HepG2 (cell line): ENCODE measurements at regions not wholly inside any gene's neighbourhood (a gene's known extent, or its start where the extent isn't known, plus 50 kb on each side); places are given as distances from the start of the nearest gene placed in this dataset.

Experiments
- CBX2 ChIP-seq, 2 experiments: fragments of 200-600 bp in 1 of 2; sonication (generic); formaldehyde crosslinking in 1 of 2; IDR thresholded peaks; 2 replicates each; pipeline versions ENCODE4 v1.7.0 to v1.8.1; 2018 to 2022; ENCODE audit warnings: low read depth in 2 of 2, low read length in 1 of 2, mild to moderate bottlenecking in 1 of 2, missing genetic modification reagents in 1 of 2
- NCOR1 ChIP-seq: fragments of 200-600 bp; sonication (generic); IDR thresholded peaks from 2 replicates; pipeline ENCODE4 v1.7.0; 2017; ENCODE audit warnings: antibody characterized with exemption, low read length, borderline replicate concordance
- ZNF24 ChIP-seq: fragments of 450-650 bp; IDR thresholded peaks from 2 replicates; pipeline ENCODE4 v1.6.1; 2017; ENCODE audit warnings: antibody characterized with exemption, mild to moderate bottlenecking
- ZNF256 ChIP-seq: sonication (generic); formaldehyde crosslinking; conservative IDR thresholded peaks from 2 replicates; pipeline ENCODE4 v1.4.0; 2020; ENCODE audit warnings: missing genetic modification reagents

DNA sequence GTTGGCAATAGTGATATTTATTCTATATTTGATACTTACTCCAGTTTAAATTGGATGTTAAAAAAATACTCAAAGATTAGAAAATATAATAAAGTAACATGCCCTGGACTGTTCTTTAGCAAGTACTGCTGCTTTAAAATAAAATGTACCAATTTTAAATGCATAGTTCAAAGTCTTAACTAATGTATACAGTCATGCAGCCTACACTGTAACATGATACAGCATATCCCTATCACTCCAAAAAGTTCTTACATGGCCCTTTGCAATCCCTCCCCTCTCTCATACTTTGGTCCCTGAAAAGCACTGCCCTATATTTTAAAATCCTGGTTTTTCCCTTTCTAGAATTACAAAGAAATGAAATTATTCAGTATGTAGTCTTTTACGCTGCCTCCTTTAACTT is 726.6 kb downstream of the LTN1 start:
- no peak for TF ChIP-seq NCOR1
- TF ChIP-seq CBX2 (IDR thresholded peaks at IDR 0.05; ENCODE audit: low read depth, low read length), result no peak
- no peak for TF ChIP-seq CBX2 (CRISPR knock-in tag; IDR thresholded peaks at IDR 0.05; ENCODE audit: low read depth)
- TF ChIP-seq ZNF24, result no peak
- TF ChIP-seq ZNF256, result no peak
